ENCODE measurements at regions not wholly inside any gene's neighbourhood (a gene's known extent, or its start where the extent isn't known, plus 50 kb on each side); places are given as distances from the start of the nearest gene placed in this dataset.

DNA sequence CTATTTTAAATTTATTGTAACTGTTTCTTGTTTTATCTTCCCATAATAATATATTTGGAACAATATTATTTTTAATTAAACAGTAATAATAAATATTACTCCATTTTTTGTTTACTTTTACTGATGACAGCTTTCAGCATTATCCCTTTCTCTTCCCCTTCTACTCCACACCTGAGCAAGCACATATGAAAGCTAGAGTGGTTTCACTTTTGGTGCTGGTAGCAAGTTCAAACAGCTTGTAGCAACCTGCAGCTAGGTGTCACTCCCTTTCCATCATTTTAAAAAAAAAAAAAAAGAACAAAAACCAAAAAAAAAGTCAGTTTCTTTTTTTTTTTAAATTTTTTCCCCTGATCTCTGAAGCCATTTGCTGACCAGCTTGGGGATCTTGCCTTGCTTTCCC, 801.8 kb downstream of the CCDC85A start:
- no peak overlapping the region for H3K4ac ChIP-seq (replicated peaks; ENCODE audit: insufficient read length, low read depth, low read length)
- H3K23ac ChIP-seq (ENCODE audit: insufficient read length), result no peak overlapping the region
- H2BK15ac ChIP-seq (ENCODE audit: low read length), result no peak overlapping the region
- H2BK5ac ChIP-seq (ENCODE audit: low read depth, low read length), result no peak overlapping the region
- no peaks in the 10 kb centered on the region for H3K27me3 ChIP-seq (replicated peaks in 1 of 4; ENCODE audit: control insufficient read depth in 3 of 4, extremely low read depth in 1 of 4, insufficient read depth in 3 of 4, low read length in 3 of 4)
- no peak overlapping the region for H4K91ac ChIP-seq (replicated peaks; ENCODE audit: insufficient read length, low read length)
- H3K14ac ChIP-seq (ENCODE audit: insufficient read length), result no peak overlapping the region
- no peak overlapping the region for H2AFZ ChIP-seq (ENCODE audit: low read length)
- H2BK120ac ChIP-seq (replicated peaks; ENCODE audit: low read depth, low read length), result no peak overlapping the region
- TF ChIP-seq, protein P1, sequence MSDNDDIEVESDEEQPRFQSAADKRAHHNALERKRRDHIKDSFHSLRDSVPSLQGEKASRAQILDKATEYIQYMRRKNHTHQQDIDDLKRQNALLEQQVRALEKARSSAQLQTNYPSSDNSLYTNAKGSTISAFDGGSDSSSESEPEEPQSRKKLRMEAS (IDR thresholded peaks at IDR 0.05), result no peak
- TF ChIP-seq RAD21 (IDR thresholded peaks at IDR 0.05 in 1 of 2, conservative IDR thresholded peaks at IDR 0.05 in 1 of 2; ENCODE audit: low read depth in 2 of 2, low read length in 2 of 2), result peak in 1 of 2 experiments; percentile 13; a peak in 1 of 4 replicates
- H4K20me1 ChIP-seq (replicated peaks in 1 of 2; ENCODE audit: control insufficient read depth in 1 of 2, insufficient read depth in 2 of 2, low read length in 2 of 2), result no peaks in the 10 kb centered on the region
- POLR2A ChIA-PET (ENCODE audit: partially characterized antibody), result no interaction called here
- H3K36me3 ChIP-seq (ENCODE audit: control insufficient read depth in 2 of 4, insufficient read depth in 4 of 4, low read length in 3 of 4), result no peaks in the 10 kb centered on the region
- no peak overlapping the region for H2BK12ac ChIP-seq (ENCODE audit: low read depth, low read length)
- no peak overlapping the region for H3K4me2 ChIP-seq (ENCODE audit: insufficient read depth in 1 of 2, low read depth in 2 of 2, low read length in 2 of 2)
- H2BK20ac ChIP-seq (ENCODE audit: low read length), result no peak overlapping the region
- H3K18ac ChIP-seq (ENCODE audit: extremely low read depth, low read length), result no peak overlapping the region
- FAIRE-seq (no peak), DNase-seq (ENCODE audit: low read depth in 1 of 2, low spot score in 2 of 2) (no peak)
- H3K4me1 ChIP-seq (replicated peaks in 1 of 4; ENCODE audit: control insufficient read depth in 3 of 4, insufficient read depth in 4 of 4, low read length in 3 of 4), result no peaks in the 10 kb centered on the region
- H2AK5ac ChIP-seq (ENCODE audit: low read depth, low read length), result no peak overlapping the region
- no peaks in the 10 kb centered on the region for H3K23me2 ChIP-seq (ENCODE audit: low read depth, low read length)
- H3K56ac ChIP-seq (replicated peaks; ENCODE audit: insufficient read length, low read depth, low read length), result no peak overlapping the region
- no peaks in the 10 kb centered on the region for H3K79me2 ChIP-seq (ENCODE audit: control insufficient read depth in 1 of 2, insufficient read depth in 2 of 2, low read length in 2 of 2)
- CTCF ChIA-PET (ENCODE audit: partially characterized antibody), result no interaction called here
- no peak overlapping the region for H3K27ac ChIP-seq (ENCODE audit: low read depth, low read length)
- H3K9ac ChIP-seq (replicated peaks in 1 of 4; ENCODE audit: extremely low read depth in 1 of 4, low read depth in 3 of 4, low read length in 3 of 4), result no peak overlapping the region
- no peaks in the 10 kb centered on the region for H3K79me1 ChIP-seq (ENCODE audit: low read depth, low read length)
- no peak overlapping the region for H3K4me3 ChIP-seq (ENCODE audit: extremely low read depth in 1 of 4, insufficient read depth in 2 of 4, low read depth in 3 of 4, low read length in 4 of 4)
- H3K9me3 ChIP-seq (ENCODE audit: insufficient read depth in 2 of 2, low read depth in 1 of 2, low read length in 1 of 2), result peaks cover 14 to 19% of the 10 kb centered on the region in 2 experiments
- H4K5ac ChIP-seq (ENCODE audit: insufficient read length, low read depth, low read length), result no peak overlapping the region
- no peak overlapping the region for H4K8ac ChIP-seq (ENCODE audit: extremely low read depth, insufficient read depth, low read length)

All from H1 (cell line).